H1 (cell line): ENCODE measurements at regions not wholly inside any gene's neighbourhood (a gene's known extent, or its start where the extent isn't known, plus 50 kb on each side); places are given as distances from the start of the nearest gene placed in this dataset.
A peak's percentile ranks its signal among the peaks of the same experiment; 100 is the strongest.

Source experiments
- CTCF ChIA-PET: fragments of 300-600 bp; sonication (Branson Sonifier 250); formaldehyde crosslinking; loops from one replicate; lab custom pipeline; 2021; ENCODE audit not compliant: partially characterized antibody; lab: Charles Lee
- POLR2A ChIA-PET: fragments of 300-600 bp; sonication (Branson Sonifier 250); formaldehyde crosslinking; loops from one replicate; lab custom pipeline; 2021; ENCODE audit warnings: inconsistent platforms; ENCODE audit not compliant: partially characterized antibody; lab: Charles Lee
- DNase-seq, 2 experiments: peaks; one replicate each; pipeline versions ENCODE4 v3.0.0 to v3.0.0-alpha.2; 2010 to 2022; ENCODE audit warnings: low spot score in 2 of 2, low read depth in 1 of 2, mixed read lengths in 1 of 2
- FAIRE-seq: peaks from 2 replicates; lab custom pipeline; 2011; peaks lifted over from hg19 to GRCh38; lab: Jason Lieb, UNC
- H2AFZ ChIP-seq: 2 replicates; pipeline ENCODE4 v1.8.1; 2012; ENCODE audit warnings: low read length, inconsistent platforms
- H2AK5ac ChIP-seq: 2 replicates; pipeline ENCODE4 v1.6.1; 2013; ENCODE audit warnings: low read depth, low read length
- H2BK120ac ChIP-seq: replicated peaks from 2 replicates; pipeline ENCODE3; 2013; ENCODE audit warnings: low read depth, low read length, inconsistent platforms
- H2BK12ac ChIP-seq: 2 replicates; pipeline ENCODE4 v1.6.1; 2013; ENCODE audit warnings: low read depth, low read length
- H2BK15ac ChIP-seq: 2 replicates; pipeline ENCODE4 v1.6.1; 2013; ENCODE audit warnings: low read length
- H2BK20ac ChIP-seq: 2 replicates; pipeline ENCODE4 v1.6.1; 2013; ENCODE audit warnings: low read length
- H2BK5ac ChIP-seq: 2 replicates; pipeline ENCODE4 v1.6.1; 2013; ENCODE audit warnings: low read depth, low read length
- H3K14ac ChIP-seq: 2 replicates; pipeline ENCODE4 v1.6.1; 2013; ENCODE audit warnings: inconsistent platforms; ENCODE audit not compliant: insufficient read length
- H3K18ac ChIP-seq: 2 replicates; pipeline ENCODE4 v1.6.1; 2013; ENCODE audit warnings: low read length; ENCODE audit errors: extremely low read depth
- H3K23ac ChIP-seq: 2 replicates; pipeline ENCODE4 v1.6.1; 2013; ENCODE audit warnings: inconsistent platforms; ENCODE audit not compliant: insufficient read length
- H3K23me2 ChIP-seq: 2 replicates; pipeline ENCODE4 v1.6.1; 2013; ENCODE audit warnings: low read depth, low read length
- H3K27ac ChIP-seq: 2 replicates; pipeline ENCODE4 v1.6.1; 2011; ENCODE audit warnings: low read depth, low read length, inconsistent platforms
- H3K27me3 ChIP-seq, 4 experiments: replicated peaks in 1 of 4; 1 replicate in 1 of 4; 2 replicates in 3 of 4; pipeline versions ENCODE4 v1.6.1 to v1.8.1; 2011 to 2013; ENCODE audit warnings: low read length in 3 of 4, mild to moderate bottlenecking in 3 of 4, inconsistent platforms in 2 of 4, mixed read lengths in 2 of 4, moderate library complexity in 1 of 4; ENCODE audit not compliant: control insufficient read depth in 3 of 4, insufficient read depth in 3 of 4; ENCODE audit errors: extremely low read depth in 1 of 4
- H3K36me3 ChIP-seq, 4 experiments: 2 replicates each; pipeline versions ENCODE4 v1.6.1 to v1.8.1; 2011 to 2013; ENCODE audit warnings: mild to moderate bottlenecking in 4 of 4, low read length in 3 of 4, moderate library complexity in 2 of 4, control low read depth in 1 of 4, inconsistent platforms in 1 of 4; ENCODE audit not compliant: insufficient read depth in 4 of 4, control insufficient read depth in 2 of 4
- H3K4ac ChIP-seq: replicated peaks from 2 replicates; pipeline ENCODE3; 2013; ENCODE audit warnings: low read length, low read depth, mixed read lengths, inconsistent platforms; ENCODE audit not compliant: insufficient read length
- H3K4me1 ChIP-seq, 4 experiments: replicated peaks in 1 of 4; 1 replicate in 1 of 4; 2 replicates in 3 of 4; pipeline versions ENCODE4 v1.6.1 to v1.8.1; 2011 to 2013; ENCODE audit warnings: low read length in 3 of 4, inconsistent platforms in 2 of 4, mixed read lengths in 1 of 4; ENCODE audit not compliant: insufficient read depth in 4 of 4, control insufficient read depth in 3 of 4
- H3K4me2 ChIP-seq, 2 experiments: 2 replicates each; pipeline versions ENCODE4 v1.6.1 to v1.8.1; 2011 to 2013; ENCODE audit warnings: low read depth in 2 of 2, low read length in 2 of 2, control low read depth in 1 of 2, inconsistent platforms in 1 of 2, mild to moderate bottlenecking in 1 of 2; ENCODE audit not compliant: insufficient read depth in 1 of 2
- H3K4me3 ChIP-seq, 4 experiments: fragments of 200-600, 300-600 bp in 1 of 4; sonication (generic), shearing (Covaris generic), sonication (Bioruptor Twin) in 1 of 4; 2 replicates each; pipeline versions ENCODE4 v1.5.1 to v1.8.1; 2011 to 2016; ENCODE audit warnings: low read length in 4 of 4, low read depth in 3 of 4, control low read depth in 2 of 4, inconsistent platforms in 2 of 4, mild to moderate bottlenecking in 2 of 4, mixed read lengths in 1 of 4, moderate library complexity in 1 of 4; ENCODE audit not compliant: insufficient read depth in 2 of 4; ENCODE audit errors: extremely low read depth in 1 of 4
- H3K56ac ChIP-seq: replicated peaks from 2 replicates; pipeline ENCODE3; 2013; ENCODE audit warnings: low read depth, mild to moderate bottlenecking, mixed read lengths, low read length, inconsistent platforms; ENCODE audit not compliant: insufficient read length
- H3K79me1 ChIP-seq: 2 replicates; pipeline ENCODE4 v1.6.1; 2013; ENCODE audit warnings: low read depth, low read length, control low read depth
- H3K79me2 ChIP-seq, 2 experiments: 2 replicates each; pipeline versions ENCODE4 v1.6.1 to v1.8.1; 2012 to 2013; ENCODE audit warnings: low read length in 2 of 2, mild to moderate bottlenecking in 2 of 2, inconsistent platforms in 1 of 2; ENCODE audit not compliant: insufficient read depth in 2 of 2, control insufficient read depth in 1 of 2
- H3K9ac ChIP-seq, 4 experiments: replicated peaks in 1 of 4; 1 replicate in 1 of 4; 2 replicates in 3 of 4; pipeline versions ENCODE4 v1.6.1 to v1.8.1; 2011 to 2013; ENCODE audit warnings: low read depth in 3 of 4, low read length in 3 of 4, control low read depth in 2 of 4, mild to moderate bottlenecking in 2 of 4, moderate library complexity in 2 of 4, inconsistent platforms in 1 of 4; ENCODE audit errors: extremely low read depth in 1 of 4
- H3K9me3 ChIP-seq, 2 experiments: 2 replicates each; pipeline versions ENCODE4 v1.6.1 to v1.8.1; 2012 to 2013; ENCODE audit warnings: mild to moderate bottlenecking in 2 of 2, moderate library complexity in 2 of 2, control low read depth in 1 of 2, inconsistent platforms in 1 of 2, low read depth in 1 of 2, low read length in 1 of 2, mixed read lengths in 1 of 2; ENCODE audit not compliant: insufficient read depth in 2 of 2
- H4K20me1 ChIP-seq, 2 experiments: replicated peaks in 1 of 2; 2 replicates each; pipeline versions ENCODE3 to v1.8.1; 2011 to 2013; ENCODE audit warnings: inconsistent platforms in 2 of 2, low read length in 2 of 2, mild to moderate bottlenecking in 1 of 2; ENCODE audit not compliant: insufficient read depth in 2 of 2, control insufficient read depth in 1 of 2
- H4K5ac ChIP-seq: 2 replicates; pipeline ENCODE4 v1.6.1; 2013; ENCODE audit warnings: low read length, low read depth, mixed read lengths, inconsistent platforms; ENCODE audit not compliant: insufficient read length
- H4K8ac ChIP-seq: 2 replicates; pipeline ENCODE4 v1.8.0; 2013; ENCODE audit warnings: mild to moderate bottlenecking, moderate library complexity, low read length, inconsistent platforms; ENCODE audit not compliant: insufficient read depth; ENCODE audit errors: extremely low read depth
- H4K91ac ChIP-seq: replicated peaks from 2 replicates; pipeline ENCODE3; 2013; ENCODE audit warnings: low read length, mixed read lengths, inconsistent platforms; ENCODE audit not compliant: insufficient read length
- BCL11A ChIP-seq, 2 experiments: IDR thresholded peaks; one replicate each; pipeline ENCODE4 v1.6.1; 2011; ENCODE audit warnings: low read depth in 2 of 2, low read length in 2 of 2, mild to moderate bottlenecking in 2 of 2
- CREB1 ChIP-seq: IDR thresholded peaks from 2 replicates; pipeline ENCODE4 v1.6.1; 2012; ENCODE audit warnings: inconsistent platforms
- HDAC6 ChIP-seq: IDR thresholded peaks from one replicate; pipeline ENCODE4 v1.7.1; 2012; ENCODE audit warnings: low read depth, mild to moderate bottlenecking, inconsistent platforms, low read length, moderate library complexity
- KDM5A ChIP-seq: fragments of 200-600 bp; IDR thresholded peaks from 2 replicates; pipeline ENCODE4 v1.7.1; 2012; ENCODE audit warnings: mild to moderate bottlenecking, low read length, inconsistent platforms, mixed read lengths
- POU5F1 ChIP-seq: IDR thresholded peaks from 2 replicates; pipeline ENCODE4 v1.6.1; 2011; ENCODE audit warnings: low read depth, mild to moderate bottlenecking, low read length, moderate library complexity
- RBBP5 ChIP-seq: IDR thresholded peaks from 2 replicates; pipeline ENCODE4 v1.7.1; 2012; ENCODE audit warnings: low read depth, mild to moderate bottlenecking, inconsistent platforms, low read length, moderate library complexity, borderline replicate concordance
- RFX5 ChIP-seq: IDR thresholded peaks from 2 replicates; pipeline ENCODE4 v1.6.1; 2011; ENCODE audit warnings: low read depth, low read length, improper control_type of control experiment, borderline replicate concordance
- SIRT6 ChIP-seq: IDR thresholded peaks from one replicate; pipeline ENCODE4 v1.7.1; 2012; ENCODE audit warnings: low read length, inconsistent platforms
- WGBS, 2 experiments: shearing (Covaris generic) in 1 of 2; methylation state at CpG; one replicate each; pipeline versions ENCODE4 v1.1.6 to v1.1.7; 2013 to 2015; ENCODE audit warnings: low lambda C conversion rate in 2 of 2, mixed read lengths in 2 of 2, inconsistent platforms in 1 of 2, low coverage in 1 of 2, missing lambda C conversion rate in 1 of 2; ENCODE audit not compliant: insufficient replicate concordance in 2 of 2, insufficient coverage in 1 of 2, insufficient read length in 1 of 2; ENCODE audit errors: extremely low coverage in 1 of 2, missing lambda C conversion rate in 1 of 2; 5-methylcytosine and 5-hydroxymethylcytosine counted together

DNA sequence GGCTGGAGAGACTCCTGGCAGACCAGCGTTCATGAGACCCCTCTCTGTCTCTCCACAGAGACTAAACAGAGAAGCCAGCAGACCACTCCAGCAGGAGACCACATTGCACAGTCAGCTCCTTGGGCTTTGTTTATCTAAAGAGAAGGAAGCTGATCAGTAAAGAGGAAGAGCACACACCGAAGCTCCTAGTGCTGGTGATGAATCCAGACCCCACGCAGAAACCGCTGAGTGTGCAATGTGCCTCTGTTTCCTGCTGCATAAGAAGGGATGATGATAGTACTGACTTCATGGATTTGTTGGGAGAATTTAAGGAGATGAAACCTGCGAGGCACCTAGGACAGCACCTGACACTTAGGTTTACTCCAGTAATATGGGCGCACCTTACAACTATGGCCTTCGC, 544.1 kb upstream of the ID2 start:
- no peak for TF ChIP-seq HDAC6
- TF ChIP-seq CREB1, result no peak
- TF ChIP-seq POU5F1, result no peak
- TF ChIP-seq KDM5A, result no peak
- no peak for TF ChIP-seq BCL11A (IDR thresholded peaks at IDR 0.05; ENCODE audit: low read depth in 2 of 2, low read length in 2 of 2)
- no peak for TF ChIP-seq SIRT6
- TF ChIP-seq RFX5, result no peak
- no peak for TF ChIP-seq RBBP5
- FAIRE-seq (no peak), DNase-seq (no peak)
- no peak overlapping the region for H3K4me3 ChIP-seq
- H2BK15ac ChIP-seq, result no peak overlapping the region
- H3K18ac ChIP-seq, result no peak overlapping the region
- ChIA-PET POLR2A (no interaction called here), CTCF (no interaction called here)
- no peak overlapping the region for H3K27ac ChIP-seq
- H3K36me3 ChIP-seq, result no peaks in the 10 kb centered on the region; a peak in 1 of 8 replicates
- H3K23me2 ChIP-seq, result no peaks in the 10 kb centered on the region; the same call in 1 of the 2 replicates
- no peak overlapping the region for H4K5ac ChIP-seq
- peak overlapping the region; percentile 1 for H4K91ac ChIP-seq
- no peaks in the 10 kb centered on the region for H4K20me1 ChIP-seq
- H3K14ac ChIP-seq, result no peak overlapping the region
- no peak overlapping the region for H2AFZ ChIP-seq
- no peak overlapping the region for H4K8ac ChIP-seq
- H2BK12ac ChIP-seq, result no peak overlapping the region
- no peak overlapping the region for H3K56ac ChIP-seq
- H3K4me1 ChIP-seq, result no peaks in the 10 kb centered on the region
- no peaks in the 10 kb centered on the region for H3K27me3 ChIP-seq
- H2BK20ac ChIP-seq, result no peak overlapping the region
- H2AK5ac ChIP-seq, result no peak overlapping the region
- H3K9me3 ChIP-seq, result no peaks in the 10 kb centered on the region
- H3K4me2 ChIP-seq, result no peak overlapping the region
- H3K79me2 ChIP-seq, result no peaks in the 10 kb centered on the region
- no peak overlapping the region for H3K4ac ChIP-seq
- 88% methylated on average over 7 of the region's 7 CpGs; no CpG with 5 or more reads in 1 of the 2 experiments for WGBS, 2 experiments
- no peak overlapping the region for H2BK5ac ChIP-seq
- no peak overlapping the region for H2BK120ac ChIP-seq
- no peaks in the 10 kb centered on the region for H3K79me1 ChIP-seq
- H3K23ac ChIP-seq, result no peak overlapping the region
- no peak overlapping the region for H3K9ac ChIP-seq
